ENCODE measurements at regions not wholly inside any gene's neighbourhood (a gene's known extent, or its start where the extent isn't known, plus 50 kb on each side); places are given as distances from the start of the nearest gene placed in this dataset.
"Not testable (repeated sequence)": the region's sequence is repeated elsewhere in the genome, so short reads cannot be mapped to it uniquely, and the experiment has no call there.

DNA sequence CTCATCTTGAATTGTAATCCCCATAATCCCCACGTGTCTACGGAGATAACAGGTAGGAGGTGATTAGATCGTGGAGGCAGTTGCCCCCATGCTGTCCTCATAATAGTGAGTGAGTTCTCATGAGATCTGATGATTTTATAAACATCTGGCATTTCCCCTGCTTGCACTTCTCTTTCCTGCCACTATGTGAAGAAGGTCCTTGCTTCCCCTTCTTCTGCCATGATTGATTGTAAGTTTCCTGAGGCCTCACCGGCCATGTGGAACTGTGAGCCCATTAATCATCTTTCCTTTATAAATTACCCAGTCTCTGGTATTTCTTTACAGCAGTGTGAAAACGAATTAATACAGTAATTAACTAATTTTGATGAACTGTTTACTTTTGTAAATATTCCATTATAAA, 582.5 kb downstream of the TSN start:
- WGBS (ENCODE audit: insufficient coverage), result no CpG with 5 or more reads among the region's 5 CpGs
- H3K4me1 ChIP-seq (ENCODE audit: control insufficient read depth, insufficient read depth, low read length), result no peaks in the 10 kb centered on the region
- no peak for DNase-seq
- no peaks in the 10 kb centered on the region for H3K27me3 ChIP-seq (ENCODE audit: control insufficient read depth, insufficient read depth, low read length)
- H3K36me3 ChIP-seq (ENCODE audit: control insufficient read depth, insufficient read depth, low read length), result no peaks in the 10 kb centered on the region
- H3K9me3 ChIP-seq (replicated peaks; ENCODE audit: control insufficient read depth, low read depth, low read length), result no peaks in the 10 kb centered on the region
- H3K4me3 ChIP-seq (ENCODE audit: low read length), result no peak overlapping the region
- no peak overlapping the region for H3K27ac ChIP-seq (ENCODE audit: low read length)

- WGBS (ENCODE audit: insufficient coverage), result 71% methylated on average over 1 of the region's 3 CpGs
- Histone ChIP-seq H3K27me3 (ENCODE audit: control insufficient read depth, insufficient read depth, low read length) (no peaks in the 10 kb centered on the region), H3K4me1 (ENCODE audit: control insufficient read depth, insufficient read depth, low read length) (no peaks in the 10 kb centered on the region), H3K9me3 (replicated peaks; ENCODE audit: control insufficient read depth, low read depth, low read length) (no peaks in the 10 kb centered on the region), H3K4me3 (ENCODE audit: low read length) (no peak overlapping the region), H3K27ac (ENCODE audit: low read length) (no peak overlapping the region), H3K36me3 (ENCODE audit: control insufficient read depth, insufficient read depth, low read length) (no peaks in the 10 kb centered on the region)
- DNase-seq, result no peak
Observed at GRCh38 chr2:122340246-122340645, 584.8 kb downstream of the TSN start.

- H3K36me3 ChIP-seq (ENCODE audit: control insufficient read depth, insufficient read depth, low read length), result no peaks in the 10 kb centered on the region
- no peaks in the 10 kb centered on the region for H3K27me3 ChIP-seq (ENCODE audit: control insufficient read depth, insufficient read depth, low read length)
- no peaks in the 10 kb centered on the region for H3K4me1 ChIP-seq (ENCODE audit: control insufficient read depth, insufficient read depth, low read length)
- WGBS (ENCODE audit: insufficient coverage), result 100% methylated on average over 1 of the region's 5 CpGs
- H3K4me3 ChIP-seq (ENCODE audit: low read length), result no peak overlapping the region
- no peaks in the 10 kb centered on the region for H3K9me3 ChIP-seq (replicated peaks; ENCODE audit: control insufficient read depth, low read depth, low read length)
- no peak for DNase-seq
- no peak overlapping the region for H3K27ac ChIP-seq (ENCODE audit: low read length)
Observed at GRCh38 chr2:122341007-122341406, 585.6 kb downstream of the TSN start.

DNA sequence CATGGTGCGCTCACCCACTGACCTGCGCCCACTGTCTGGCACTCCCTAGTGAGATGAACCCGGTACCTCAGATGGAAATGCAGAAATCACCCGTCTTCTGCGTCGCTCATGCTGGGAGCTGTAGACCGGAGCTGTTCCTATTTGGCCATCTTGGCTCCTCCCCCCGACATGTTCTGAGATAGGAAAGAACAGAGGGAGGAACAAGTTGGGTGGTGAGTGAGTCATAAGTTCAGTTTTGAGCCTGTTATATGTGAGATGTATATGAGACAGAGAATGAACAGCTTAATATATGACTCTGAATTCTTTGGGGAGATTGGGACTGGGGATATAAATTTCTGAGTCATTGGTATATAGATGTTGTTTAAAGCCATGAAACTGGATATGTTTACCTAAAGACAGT, 596.7 kb downstream of the TSN start:
- not testable (repeated sequence) for H3K27me3 ChIP-seq (ENCODE audit: control insufficient read depth, insufficient read depth, low read length); H3K36me3 ChIP-seq (ENCODE audit: control insufficient read depth, insufficient read depth, low read length); H3K27ac ChIP-seq (ENCODE audit: low read length); H3K4me1 ChIP-seq (ENCODE audit: control insufficient read depth, insufficient read depth, low read length); H3K4me3 ChIP-seq (ENCODE audit: low read length); DNase-seq; H3K9me3 ChIP-seq (replicated peaks; ENCODE audit: control insufficient read depth, low read depth, low read length)
- WGBS (ENCODE audit: insufficient coverage), result 92% methylated on average over 6 of the region's 8 CpGs

DNA sequence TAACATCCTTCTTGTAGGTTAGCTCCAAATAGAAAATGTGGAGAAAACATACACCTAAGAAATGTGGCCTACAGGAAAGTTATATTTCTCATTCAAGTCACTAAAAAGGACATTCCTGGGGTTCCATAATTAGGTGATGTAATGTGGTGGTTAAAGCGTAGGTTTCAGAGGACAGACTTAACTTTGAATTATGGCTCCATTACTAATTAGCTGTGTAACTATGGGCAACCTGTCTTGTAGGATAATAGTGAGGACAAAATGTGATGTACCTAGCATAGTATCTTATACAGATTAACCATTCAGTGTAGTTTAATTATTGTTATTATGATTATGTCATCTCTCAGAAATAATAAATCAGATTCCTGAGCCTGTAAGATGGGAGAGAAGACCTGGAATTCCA, 602.5 kb downstream of the TSN start:
- Histone ChIP-seq H3K9me3 (replicated peaks; ENCODE audit: control insufficient read depth, low read depth, low read length) (peaks cover 2% of the 10 kb centered on the region), H3K27me3 (ENCODE audit: control insufficient read depth, insufficient read depth, low read length) (no peaks in the 10 kb centered on the region), H3K27ac (ENCODE audit: low read length) (no peak overlapping the region), H3K4me1 (ENCODE audit: control insufficient read depth, insufficient read depth, low read length) (no peaks in the 10 kb centered on the region), H3K36me3 (ENCODE audit: control insufficient read depth, insufficient read depth, low read length) (no peaks in the 10 kb centered on the region), H3K4me3 (ENCODE audit: low read length) (no peak overlapping the region)
- no CpG with 5 or more reads among the region's 1 CpG for WGBS (ENCODE audit: insufficient coverage)
- DNase-seq, result no peak

GRCh38 chr2:122358729-122359128, 603.3 kb downstream of the TSN start:
- no peak overlapping the region for H3K27ac ChIP-seq (ENCODE audit: low read length)
- no peaks in the 10 kb centered on the region for H3K36me3 ChIP-seq (ENCODE audit: control insufficient read depth, insufficient read depth, low read length)
- no peak for DNase-seq
- no peaks in the 10 kb centered on the region for H3K27me3 ChIP-seq (ENCODE audit: control insufficient read depth, insufficient read depth, low read length)
- no peak overlapping the region for H3K4me3 ChIP-seq (ENCODE audit: low read length)
- WGBS (ENCODE audit: insufficient coverage), result no CpG with 5 or more reads among the region's 3 CpGs
- peaks cover 2% of the 10 kb centered on the region for H3K9me3 ChIP-seq (replicated peaks; ENCODE audit: control insufficient read depth, low read depth, low read length)
- H3K4me1 ChIP-seq (ENCODE audit: control insufficient read depth, insufficient read depth, low read length), result no peaks in the 10 kb centered on the region

DNA sequence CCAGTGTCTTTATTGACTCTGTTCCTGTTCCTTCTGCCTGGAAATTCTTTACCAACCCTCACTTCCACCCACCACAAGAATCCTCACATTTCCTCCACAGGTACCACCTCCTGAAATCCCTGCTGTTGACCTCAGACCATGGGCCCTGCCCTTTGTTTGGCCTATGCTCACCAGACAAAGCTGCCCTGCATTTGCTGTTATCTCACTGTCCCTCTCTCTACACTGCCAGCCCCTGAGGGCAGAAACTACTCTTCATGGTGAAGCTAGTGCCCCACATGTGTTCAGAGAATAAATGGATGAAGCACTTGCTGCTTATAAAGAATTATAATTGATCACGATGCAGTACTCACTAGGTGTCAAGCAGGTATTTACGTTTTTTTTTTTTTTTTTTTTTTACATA, 608.4 kb downstream of the TSN start:
- DNase-seq, result no peak
- no CpG with 5 or more reads among the region's 2 CpGs for WGBS (ENCODE audit: insufficient coverage)
- H3K4me3 ChIP-seq (ENCODE audit: low read length), result no peak overlapping the region
- no peaks in the 10 kb centered on the region for H3K9me3 ChIP-seq (replicated peaks; ENCODE audit: control insufficient read depth, low read depth, low read length)
- no peaks in the 10 kb centered on the region for H3K4me1 ChIP-seq (ENCODE audit: control insufficient read depth, insufficient read depth, low read length)
- no peaks in the 10 kb centered on the region for H3K36me3 ChIP-seq (ENCODE audit: control insufficient read depth, insufficient read depth, low read length)
- no peaks in the 10 kb centered on the region for H3K27me3 ChIP-seq (ENCODE audit: control insufficient read depth, insufficient read depth, low read length)
- no peak overlapping the region for H3K27ac ChIP-seq (ENCODE audit: low read length)

- DNase-seq, result no peak
- WGBS (ENCODE audit: insufficient coverage), result 83% methylated on average over 2 of the region's 2 CpGs
- no peaks in the 10 kb centered on the region for H3K9me3 ChIP-seq (replicated peaks; ENCODE audit: control insufficient read depth, low read depth, low read length)
- H3K27ac ChIP-seq (ENCODE audit: low read length), result no peak overlapping the region
- no peaks in the 10 kb centered on the region for H3K4me1 ChIP-seq (ENCODE audit: control insufficient read depth, insufficient read depth, low read length)
- H3K27me3 ChIP-seq (ENCODE audit: control insufficient read depth, insufficient read depth, low read length), result no peaks in the 10 kb centered on the region
- H3K36me3 ChIP-seq (ENCODE audit: control insufficient read depth, insufficient read depth, low read length), result no peaks in the 10 kb centered on the region
- H3K4me3 ChIP-seq (ENCODE audit: low read length), result no peak overlapping the region
Observed at GRCh38 chr2:122366427-122366826, 611.0 kb downstream of the TSN start.

DNA sequence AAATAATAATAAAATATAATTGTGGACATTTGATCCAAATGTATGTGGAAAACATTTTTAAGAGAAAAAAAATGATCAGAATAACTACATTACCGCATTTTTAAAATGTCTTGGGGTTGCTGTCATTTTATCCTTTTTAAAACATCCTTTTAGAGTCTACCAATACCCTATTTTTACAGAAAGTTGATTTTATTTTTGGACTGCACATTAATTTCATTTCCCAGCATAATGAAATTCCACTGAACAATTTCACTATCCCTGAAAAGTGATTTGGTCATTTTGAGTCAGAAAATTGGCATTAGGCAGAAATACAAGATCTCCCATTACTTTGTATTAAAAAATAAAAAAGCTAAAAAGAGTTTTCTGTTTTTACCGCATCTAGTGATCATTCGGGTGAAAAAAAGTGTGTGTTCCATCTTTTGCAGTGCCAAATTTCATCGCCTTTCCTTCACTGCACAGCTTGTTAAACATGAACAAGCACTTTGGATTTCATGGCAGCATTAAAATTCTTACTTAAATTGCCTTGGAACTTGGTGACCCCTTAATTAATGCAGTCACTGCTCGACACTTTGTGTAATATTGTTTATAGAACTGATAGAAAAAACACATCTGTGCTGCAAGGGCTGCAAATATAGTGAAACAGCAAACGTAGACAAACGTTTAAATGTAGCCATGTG, 611.7 kb downstream of the TSN start:
- no peaks in the 10 kb centered on the region for H3K9me3 ChIP-seq (replicated peaks; ENCODE audit: control insufficient read depth, low read depth, low read length)
- H3K27ac ChIP-seq (ENCODE audit: low read length), result no peak overlapping the region
- DNase-seq, result peak; percentile 67
- H3K4me3 ChIP-seq (ENCODE audit: low read length), result no peak overlapping the region
- WGBS (ENCODE audit: insufficient coverage), result 75% methylated on average over 2 of the region's 7 CpGs
- no peaks in the 10 kb centered on the region for H3K27me3 ChIP-seq (ENCODE audit: control insufficient read depth, insufficient read depth, low read length)
- no peaks in the 10 kb centered on the region for H3K4me1 ChIP-seq (ENCODE audit: control insufficient read depth, insufficient read depth, low read length)
- H3K36me3 ChIP-seq (ENCODE audit: control insufficient read depth, insufficient read depth, low read length), result no peaks in the 10 kb centered on the region

- no peaks in the 10 kb centered on the region for H3K27me3 ChIP-seq (ENCODE audit: control insufficient read depth, insufficient read depth, low read length)
- WGBS (ENCODE audit: insufficient coverage), result no CpG with 5 or more reads among the region's 2 CpGs
- H3K9me3 ChIP-seq (replicated peaks; ENCODE audit: control insufficient read depth, low read depth, low read length), result no peaks in the 10 kb centered on the region
- H3K4me3 ChIP-seq (ENCODE audit: low read length), result no peak overlapping the region
- no peaks in the 10 kb centered on the region for H3K4me1 ChIP-seq (ENCODE audit: control insufficient read depth, insufficient read depth, low read length)
- no peak overlapping the region for H3K27ac ChIP-seq (ENCODE audit: low read length)
- H3K36me3 ChIP-seq (ENCODE audit: control insufficient read depth, insufficient read depth, low read length), result no peaks in the 10 kb centered on the region
- DNase-seq, result peak; percentile 5
Observed at GRCh38 chr2:122367646-122368010, 612.2 kb downstream of the TSN start.
